H1 (cell line): ENCODE measurements at regions not wholly inside any gene's neighbourhood (a gene's known extent, or its start where the extent isn't known, plus 50 kb on each side); places are given as distances from the start of the nearest gene placed in this dataset.
A peak's percentile ranks its signal among the peaks of the same experiment; 100 is the strongest.

Experiments
- CTCF ChIA-PET: fragments of 300-600 bp; sonication (Branson Sonifier 250); formaldehyde crosslinking; loops from one replicate; lab custom pipeline; 2021; ENCODE audit not compliant: partially characterized antibody; lab: Charles Lee
- POLR2A ChIA-PET: fragments of 300-600 bp; sonication (Branson Sonifier 250); formaldehyde crosslinking; loops from one replicate; lab custom pipeline; 2021; ENCODE audit warnings: inconsistent platforms; ENCODE audit not compliant: partially characterized antibody; lab: Charles Lee
- DNase-seq, 2 experiments: peaks; one replicate each; pipeline versions ENCODE4 v3.0.0 to v3.0.0-alpha.2; 2010 to 2022; ENCODE audit warnings: low spot score in 2 of 2, low read depth in 1 of 2, mixed read lengths in 1 of 2
- FAIRE-seq: peaks from 2 replicates; lab custom pipeline; 2011; peaks lifted over from hg19 to GRCh38; lab: Jason Lieb, UNC
- H2AFZ ChIP-seq: 2 replicates; pipeline ENCODE4 v1.8.1; 2012; ENCODE audit warnings: low read length, inconsistent platforms
- H2AK5ac ChIP-seq: 2 replicates; pipeline ENCODE4 v1.6.1; 2013; ENCODE audit warnings: low read depth, low read length
- H2BK120ac ChIP-seq: replicated peaks from 2 replicates; pipeline ENCODE3; 2013; ENCODE audit warnings: low read depth, low read length, inconsistent platforms
- H2BK12ac ChIP-seq: 2 replicates; pipeline ENCODE4 v1.6.1; 2013; ENCODE audit warnings: low read depth, low read length
- H2BK15ac ChIP-seq: 2 replicates; pipeline ENCODE4 v1.6.1; 2013; ENCODE audit warnings: low read length
- H2BK20ac ChIP-seq: 2 replicates; pipeline ENCODE4 v1.6.1; 2013; ENCODE audit warnings: low read length
- H2BK5ac ChIP-seq: 2 replicates; pipeline ENCODE4 v1.6.1; 2013; ENCODE audit warnings: low read depth, low read length
- H3K14ac ChIP-seq: 2 replicates; pipeline ENCODE4 v1.6.1; 2013; ENCODE audit warnings: inconsistent platforms; ENCODE audit not compliant: insufficient read length
- H3K18ac ChIP-seq: 2 replicates; pipeline ENCODE4 v1.6.1; 2013; ENCODE audit warnings: low read length; ENCODE audit errors: extremely low read depth
- H3K23ac ChIP-seq: 2 replicates; pipeline ENCODE4 v1.6.1; 2013; ENCODE audit warnings: inconsistent platforms; ENCODE audit not compliant: insufficient read length
- H3K23me2 ChIP-seq: 2 replicates; pipeline ENCODE4 v1.6.1; 2013; ENCODE audit warnings: low read depth, low read length
- H3K27ac ChIP-seq: 2 replicates; pipeline ENCODE4 v1.6.1; 2011; ENCODE audit warnings: low read depth, low read length, inconsistent platforms
- H3K27me3 ChIP-seq, 4 experiments: replicated peaks in 1 of 4; 1 replicate in 1 of 4; 2 replicates in 3 of 4; pipeline versions ENCODE4 v1.6.1 to v1.8.1; 2011 to 2013; ENCODE audit warnings: low read length in 3 of 4, mild to moderate bottlenecking in 3 of 4, inconsistent platforms in 2 of 4, mixed read lengths in 2 of 4, moderate library complexity in 1 of 4; ENCODE audit not compliant: control insufficient read depth in 3 of 4, insufficient read depth in 3 of 4; ENCODE audit errors: extremely low read depth in 1 of 4
- H3K36me3 ChIP-seq, 4 experiments: 2 replicates each; pipeline versions ENCODE4 v1.6.1 to v1.8.1; 2011 to 2013; ENCODE audit warnings: mild to moderate bottlenecking in 4 of 4, low read length in 3 of 4, moderate library complexity in 2 of 4, control low read depth in 1 of 4, inconsistent platforms in 1 of 4; ENCODE audit not compliant: insufficient read depth in 4 of 4, control insufficient read depth in 2 of 4
- H3K4ac ChIP-seq: replicated peaks from 2 replicates; pipeline ENCODE3; 2013; ENCODE audit warnings: low read length, low read depth, mixed read lengths, inconsistent platforms; ENCODE audit not compliant: insufficient read length
- H3K4me1 ChIP-seq, 4 experiments: replicated peaks in 1 of 4; 1 replicate in 1 of 4; 2 replicates in 3 of 4; pipeline versions ENCODE4 v1.6.1 to v1.8.1; 2011 to 2013; ENCODE audit warnings: low read length in 3 of 4, inconsistent platforms in 2 of 4, mixed read lengths in 1 of 4; ENCODE audit not compliant: insufficient read depth in 4 of 4, control insufficient read depth in 3 of 4
- H3K4me2 ChIP-seq, 2 experiments: 2 replicates each; pipeline versions ENCODE4 v1.6.1 to v1.8.1; 2011 to 2013; ENCODE audit warnings: low read depth in 2 of 2, low read length in 2 of 2, control low read depth in 1 of 2, inconsistent platforms in 1 of 2, mild to moderate bottlenecking in 1 of 2; ENCODE audit not compliant: insufficient read depth in 1 of 2
- H3K4me3 ChIP-seq, 4 experiments: fragments of 200-600, 300-600 bp in 1 of 4; sonication (generic), shearing (Covaris generic), sonication (Bioruptor Twin) in 1 of 4; 2 replicates each; pipeline versions ENCODE4 v1.5.1 to v1.8.1; 2011 to 2016; ENCODE audit warnings: low read length in 4 of 4, low read depth in 3 of 4, control low read depth in 2 of 4, inconsistent platforms in 2 of 4, mild to moderate bottlenecking in 2 of 4, mixed read lengths in 1 of 4, moderate library complexity in 1 of 4; ENCODE audit not compliant: insufficient read depth in 2 of 4; ENCODE audit errors: extremely low read depth in 1 of 4
- H3K56ac ChIP-seq: replicated peaks from 2 replicates; pipeline ENCODE3; 2013; ENCODE audit warnings: low read depth, mild to moderate bottlenecking, mixed read lengths, low read length, inconsistent platforms; ENCODE audit not compliant: insufficient read length
- H3K79me1 ChIP-seq: 2 replicates; pipeline ENCODE4 v1.6.1; 2013; ENCODE audit warnings: low read depth, low read length, control low read depth
- H3K79me2 ChIP-seq, 2 experiments: 2 replicates each; pipeline versions ENCODE4 v1.6.1 to v1.8.1; 2012 to 2013; ENCODE audit warnings: low read length in 2 of 2, mild to moderate bottlenecking in 2 of 2, inconsistent platforms in 1 of 2; ENCODE audit not compliant: insufficient read depth in 2 of 2, control insufficient read depth in 1 of 2
- H3K9ac ChIP-seq, 4 experiments: replicated peaks in 1 of 4; 1 replicate in 1 of 4; 2 replicates in 3 of 4; pipeline versions ENCODE4 v1.6.1 to v1.8.1; 2011 to 2013; ENCODE audit warnings: low read depth in 3 of 4, low read length in 3 of 4, control low read depth in 2 of 4, mild to moderate bottlenecking in 2 of 4, moderate library complexity in 2 of 4, inconsistent platforms in 1 of 4; ENCODE audit errors: extremely low read depth in 1 of 4
- H3K9me3 ChIP-seq, 2 experiments: 2 replicates each; pipeline versions ENCODE4 v1.6.1 to v1.8.1; 2012 to 2013; ENCODE audit warnings: mild to moderate bottlenecking in 2 of 2, moderate library complexity in 2 of 2, control low read depth in 1 of 2, inconsistent platforms in 1 of 2, low read depth in 1 of 2, low read length in 1 of 2, mixed read lengths in 1 of 2; ENCODE audit not compliant: insufficient read depth in 2 of 2
- H4K20me1 ChIP-seq, 2 experiments: replicated peaks in 1 of 2; 2 replicates each; pipeline versions ENCODE3 to v1.8.1; 2011 to 2013; ENCODE audit warnings: inconsistent platforms in 2 of 2, low read length in 2 of 2, mild to moderate bottlenecking in 1 of 2; ENCODE audit not compliant: insufficient read depth in 2 of 2, control insufficient read depth in 1 of 2
- H4K5ac ChIP-seq: 2 replicates; pipeline ENCODE4 v1.6.1; 2013; ENCODE audit warnings: low read length, low read depth, mixed read lengths, inconsistent platforms; ENCODE audit not compliant: insufficient read length
- H4K8ac ChIP-seq: 2 replicates; pipeline ENCODE4 v1.8.0; 2013; ENCODE audit warnings: mild to moderate bottlenecking, moderate library complexity, low read length, inconsistent platforms; ENCODE audit not compliant: insufficient read depth; ENCODE audit errors: extremely low read depth
- H4K91ac ChIP-seq: replicated peaks from 2 replicates; pipeline ENCODE3; 2013; ENCODE audit warnings: low read length, mixed read lengths, inconsistent platforms; ENCODE audit not compliant: insufficient read length
- ASH2L ChIP-seq: fragments of 200-600, 300-600 bp; sonication (generic); IDR thresholded peaks from one replicate; pipeline ENCODE4 v1.7.1; 2017; ENCODE audit warnings: low read length
- SP4 ChIP-seq: IDR thresholded peaks from 2 replicates; pipeline ENCODE4 v1.6.1; 2012; ENCODE audit warnings: low read length, inconsistent platforms
- WGBS, 2 experiments: shearing (Covaris generic) in 1 of 2; methylation state at CpG; one replicate each; pipeline versions ENCODE4 v1.1.6 to v1.1.7; 2013 to 2015; ENCODE audit warnings: low lambda C conversion rate in 2 of 2, mixed read lengths in 2 of 2, inconsistent platforms in 1 of 2, low coverage in 1 of 2, missing lambda C conversion rate in 1 of 2; ENCODE audit not compliant: insufficient replicate concordance in 2 of 2, insufficient coverage in 1 of 2, insufficient read length in 1 of 2; ENCODE audit errors: extremely low coverage in 1 of 2, missing lambda C conversion rate in 1 of 2; 5-methylcytosine and 5-hydroxymethylcytosine counted together

- H3K4me3 ChIP-seq, result no peak overlapping the region
- H2BK15ac ChIP-seq, result no peak overlapping the region
- H2AK5ac ChIP-seq, result no peak overlapping the region
- H2BK120ac ChIP-seq, result no peak overlapping the region
- no peaks in the 10 kb centered on the region for H3K23me2 ChIP-seq
- WGBS, 2 experiments, result 78% methylated on average over 5 of the region's 5 CpGs; no CpG with 5 or more reads in 1 of the 2 experiments
- H3K27ac ChIP-seq, result no peak overlapping the region
- no peak for FAIRE-seq
- no peak overlapping the region for H3K14ac ChIP-seq
- no peak overlapping the region for H2BK5ac ChIP-seq
- H3K4me2 ChIP-seq, result peak overlapping the region in 1 of 2 experiments; percentile 36; a peak in 2 of 4 replicates
- H2AFZ ChIP-seq, result no peak overlapping the region; the same call in 1 of the 2 replicates
- no peaks in the 10 kb centered on the region for H3K79me2 ChIP-seq
- TF ChIP-seq SP4 (no peak), ASH2L (peak; percentile 53)
- H3K23ac ChIP-seq, result no peak overlapping the region
- no peak overlapping the region for H3K56ac ChIP-seq
- no peaks in the 10 kb centered on the region for H3K36me3 ChIP-seq
- no peaks in the 10 kb centered on the region for H3K79me1 ChIP-seq
- no peak overlapping the region for H3K9ac ChIP-seq
- peaks cover 0 to 8% (median 2%) of the 10 kb centered on the region in 4 experiments; a peak in 4 of 7 replicates for H3K4me1 ChIP-seq
- no peak overlapping the region for H4K91ac ChIP-seq
- no peak overlapping the region for H2BK12ac ChIP-seq
- H3K4ac ChIP-seq, result no peak overlapping the region
- H4K5ac ChIP-seq, result no peak overlapping the region
- H3K9me3 ChIP-seq, result no peaks in the 10 kb centered on the region
- POLR2A ChIA-PET, result no interaction called here
- H2BK20ac ChIP-seq, result no peak overlapping the region
- H4K8ac ChIP-seq, result no peak overlapping the region
- H3K18ac ChIP-seq, result no peak overlapping the region
- no peaks in the 10 kb centered on the region for H3K27me3 ChIP-seq
- DNase-seq, result no peak
- H4K20me1 ChIP-seq, result no peaks in the 10 kb centered on the region
- CTCF ChIA-PET, result interaction anchor here (1.1 kb wide), 1 partner anchor 31 kb away, joined by 3 read pairs; no protein-coding TSS in a partner anchor
These were observed 158.8 kb downstream of the DEPDC1B start for GRCh38 chr5:60540856-60541805.
